ENCODE measurements at regions not wholly inside any gene's neighbourhood (a gene's known extent, or its start where the extent isn't known, plus 50 kb on each side); places are given as distances from the start of the nearest gene placed in this dataset.

GRCh38 chr9:14372437-14373335 is 58.7 kb upstream of the NFIB start:
- no peak for TF ChIP-seq CREB1 (CRISPR knock-in tag; IDR thresholded peaks at IDR 0.05; ENCODE audit: low read depth)
- no peak for TF ChIP-seq CTCF (conservative IDR thresholded peaks at IDR 0.05; ENCODE audit: low read depth in 2 of 2)
- no peak for TF ChIP-seq ZNF331 (CRISPR knock-in tag; IDR thresholded peaks at IDR 0.05; ENCODE audit: low read depth)
- TF ChIP-seq EZH2phosphoT487 (IDR thresholded peaks at IDR 0.05; ENCODE audit: unreplicated experiment): no peak
- no peak for TF ChIP-seq EZH2 (IDR thresholded peaks at IDR 0.05; ENCODE audit: low read depth, unreplicated experiment)
- no peak for TF ChIP-seq STAT1 (IDR thresholded peaks at IDR 0.05; ENCODE audit: unreplicated experiment)
- no peak for TF ChIP-seq REST (IDR thresholded peaks at IDR 0.05; ENCODE audit: unreplicated experiment)
- TF ChIP-seq POLR2AphosphoS5 (IDR thresholded peaks at IDR 0.05; ENCODE audit: low read depth): no peak
- TF ChIP-seq JUNB (IDR thresholded peaks at IDR 0.05; ENCODE audit: unreplicated experiment): no peak
- TF ChIP-seq ZNF114 (CRISPR knock-in tag; IDR thresholded peaks at IDR 0.05): no peak
- peak; percentile 46; the same call in 1 of the 2 replicates for TF ChIP-seq ZNF462 (CRISPR knock-in tag; IDR thresholded peaks at IDR 0.05)
- no peak for TF ChIP-seq NANOG (IDR thresholded peaks at IDR 0.05; ENCODE audit: borderline replicate concordance)
- no peak for TF ChIP-seq ETS1 (IDR thresholded peaks at IDR 0.05)
